ENCODE measurements at regions not wholly inside any gene's neighbourhood (a gene's known extent, or its start where the extent isn't known, plus 50 kb on each side); places are given as distances from the start of the nearest gene placed in this dataset.

- FAIRE-seq = no peak
These were observed 157.0 kb downstream of the COPRS start for GRCh38 chr17:31702041-31702440.

GRCh38 chr17:31700973-31701372 is 158.1 kb downstream of the COPRS start:
- no peak for FAIRE-seq

GRCh38 chr17:31699886-31700285 is 159.2 kb downstream of the COPRS start:
- FAIRE-seq = no peak

GRCh38 chr17:31699281-31699680 is 159.8 kb downstream of the COPRS start:
- no peak for FAIRE-seq

- no peak for FAIRE-seq
These were observed 160.3 kb downstream of the COPRS start for GRCh38 chr17:31698751-31699150.

- FAIRE-seq = no peak
These were observed 161.2 kb downstream of the COPRS start for GRCh38 chr17:31697838-31698237.

- no peak for FAIRE-seq
These were observed 162.2 kb downstream of the COPRS start for GRCh38 chr17:31696703-31697325.

GRCh38 chr17:31696184-31696602 is 162.9 kb downstream of the COPRS start:
- no peak for FAIRE-seq

- FAIRE-seq = no peak
These were observed 163.5 kb downstream of the COPRS start for GRCh38 chr17:31695456-31696090.

- no peak for FAIRE-seq
These were observed 165.4 kb downstream of the COPRS start for GRCh38 chr17:31693433-31694220.

GRCh38 chr17:31692632-31693031 is 166.4 kb downstream of the COPRS start:
- FAIRE-seq = no peak

- no peak for FAIRE-seq
These were observed 167.0 kb downstream of the COPRS start for GRCh38 chr17:31692027-31692426.

- FAIRE-seq = no peak
These were observed 167.7 kb downstream of the COPRS start for GRCh38 chr17:31691251-31691905.

- no peak for FAIRE-seq
These were observed 168.9 kb downstream of the COPRS start for GRCh38 chr17:31690151-31690551.

- no peak for FAIRE-seq
These were observed 170.3 kb downstream of the COPRS start for GRCh38 chr17:31688701-31689100.

GRCh38 chr17:31687505-31688126 is 171.4 kb downstream of the COPRS start:
- peak; percentile 11 for FAIRE-seq

GRCh38 chr17:31686495-31686894 is 172.5 kb downstream of the COPRS start:
- no peak for FAIRE-seq

GRCh38 chr17:31684901-31685300 is 174.1 kb downstream of the COPRS start:
- no peak for FAIRE-seq

- no peak for FAIRE-seq
These were observed 178.9 kb downstream of the COPRS start for GRCh38 chr17:31680126-31680525.

- FAIRE-seq = no peak
These were observed 179.4 kb downstream of the COPRS start for GRCh38 chr17:31679667-31680066.

- FAIRE-seq = no peak
These were observed 180.6 kb downstream of the COPRS start for GRCh38 chr17:31678431-31678830.

- no peak for FAIRE-seq
These were observed 181.4 kb downstream of the COPRS start for GRCh38 chr17:31677681-31678080.

- no peak for FAIRE-seq
These were observed 182.0 kb downstream of the COPRS start for GRCh38 chr17:31677036-31677435.

All from TTC549 (cell line).